Neural cell (in vitro differentiated cells): ENCODE measurements at regions not wholly inside any gene's neighbourhood (a gene's known extent, or its start where the extent isn't known, plus 50 kb on each side); places are given as distances from the start of the nearest gene placed in this dataset.

Experiments used
- H2AFZ ChIP-seq: fragments of 200-600, 300-800 bp; sonication (generic), shearing (Covaris generic); 2 replicates; pipeline ENCODE4 v1.6.0; 2014; ENCODE audit warnings: low read depth, mild to moderate bottlenecking, antibody characterized with exemption, low read length, moderate library complexity
- H3F3A ChIP-seq: fragments of 200-600 bp; shearing (Covaris generic); 2 replicates; pipeline ENCODE4 v1.6.1; 2016; ENCODE audit warnings: mild to moderate bottlenecking, moderate library complexity, mixed read lengths, antibody characterized with exemption, low read length; ENCODE audit not compliant: insufficient read depth, poor library complexity, severe bottlenecking
- H3K27ac ChIP-seq: fragments of 200-600, 300-800 bp; sonication (generic), shearing (Covaris generic); 2 replicates; pipeline ENCODE4 v1.5.1; 2014; ENCODE audit warnings: mild to moderate bottlenecking, low read length, moderate library complexity
- H3K27me3 ChIP-seq: fragments of 300-800, 200-600 bp; sonication (generic), shearing (Covaris generic); 2 replicates; pipeline ENCODE4 v1.6.0; 2014; ENCODE audit warnings: mild to moderate bottlenecking, low read depth, low read length, moderate library complexity; ENCODE audit not compliant: insufficient read depth
- H3K36me3 ChIP-seq: fragments of 300-800, 200-600 bp; sonication (generic), shearing (Covaris generic); 2 replicates; pipeline ENCODE4 v1.5.1; 2014; ENCODE audit warnings: mild to moderate bottlenecking, antibody characterized with exemption, low read length, moderate library complexity; ENCODE audit not compliant: insufficient read depth
- H3K4me2 ChIP-seq: fragments of 300-800, 200-600 bp; sonication (generic), shearing (Covaris generic); 2 replicates; pipeline ENCODE4 v1.6.0; 2014; ENCODE audit warnings: mild to moderate bottlenecking, low read length
- H3K4me3 ChIP-seq: fragments of 300-800, 200-600 bp; sonication (generic), shearing (Covaris generic); 2 replicates; pipeline ENCODE4 v1.5.1; 2014; ENCODE audit warnings: mild to moderate bottlenecking, low read length, moderate library complexity
- H3K79me2 ChIP-seq: fragments of 200-600 bp; shearing (Covaris generic); replicated peaks from 2 replicates; pipeline ENCODE4 v1.6.0; 2014; ENCODE audit warnings: mild to moderate bottlenecking, low read length, moderate library complexity; ENCODE audit not compliant: insufficient read depth
- H3K9ac ChIP-seq: fragments of 300-800, 200-600 bp; sonication (generic), shearing (Covaris generic); 2 replicates; pipeline ENCODE4 v1.6.1; 2016; ENCODE audit warnings: mild to moderate bottlenecking, low read length, mixed read lengths
- H3K9me2 ChIP-seq: fragments of 200-600 bp; shearing (Covaris generic); 2 replicates; pipeline ENCODE4 v1.6.1; 2016; ENCODE audit warnings: mild to moderate bottlenecking, low read length, mixed read lengths; ENCODE audit not compliant: insufficient read depth
- H3K9me3 ChIP-seq: fragments of 200-600, 300-800 bp; sonication (generic), shearing (Covaris generic); 2 replicates; pipeline ENCODE4 v1.6.1; 2016; ENCODE audit warnings: mild to moderate bottlenecking, mixed run types, low read length, moderate library complexity, mixed read lengths
- H4K20me1 ChIP-seq: fragments of 200-600 bp; shearing (Covaris generic); 2 replicates; pipeline ENCODE4 v1.6.1; 2016; ENCODE audit warnings: mild to moderate bottlenecking, mixed run types; ENCODE audit not compliant: insufficient read depth
- CTCF ChIP-seq: fragments of 450-650 bp; IDR thresholded peaks from 2 replicates; pipeline ENCODE4 v1.5.1; 2014; ENCODE audit warnings: antibody characterized with exemption, mild to moderate bottlenecking, moderate library complexity; ENCODE audit not compliant: poor library complexity, severe bottlenecking
- EP300 ChIP-seq: fragments of 450-650 bp; conservative IDR thresholded peaks from 2 replicates; pipeline ENCODE4 v1.6.1; 2014; ENCODE audit warnings: antibody characterized with exemption, mild to moderate bottlenecking, moderate library complexity; ENCODE audit not compliant: poor library complexity, severe bottlenecking
- EZH2 ChIP-seq: fragments of 200-600, 300-800 bp; shearing (Covaris generic), sonication (generic); IDR thresholded peaks from 2 replicates; pipeline ENCODE4 v1.6.1; 2014; ENCODE audit warnings: antibody characterized with exemption, low read length, borderline replicate concordance, mild to moderate bottlenecking; ENCODE audit not compliant: insufficient read depth, poor library complexity, severe bottlenecking
- MXI1 ChIP-seq: fragments of 450-650 bp; conservative IDR thresholded peaks from 2 replicates; pipeline ENCODE4 v1.6.1; 2014; ENCODE audit warnings: antibody characterized with exemption, mild to moderate bottlenecking; ENCODE audit not compliant: poor library complexity, severe bottlenecking
- POLR2AphosphoS5 ChIP-seq: IDR thresholded peaks from 2 replicates; pipeline ENCODE4 v1.6.1; 2012
- RAD21 ChIP-seq: fragments of 450-650 bp; conservative IDR thresholded peaks from 2 replicates; pipeline ENCODE4 v1.6.1; 2014; ENCODE audit warnings: antibody characterized with exemption, mild to moderate bottlenecking, moderate library complexity
- SMC3 ChIP-seq: fragments of 450-650 bp; conservative IDR thresholded peaks from 2 replicates; pipeline ENCODE4 v1.6.1; 2014; ENCODE audit warnings: antibody characterized with exemption, mild to moderate bottlenecking, moderate library complexity; ENCODE audit not compliant: poor library complexity
- TAF1 ChIP-seq: IDR thresholded peaks from 2 replicates; pipeline ENCODE4 v1.6.1; 2012; ENCODE audit warnings: low read depth
- TF ChIP-seq, protein P1 (sequence below): IDR thresholded peaks from 2 replicates; pipeline ENCODE4 v1.6.1; 2012; ENCODE audit warnings: borderline replicate concordance

- no peak overlapping the region for H3K9ac ChIP-seq
- no peaks in the 10 kb centered on the region for H3K36me3 ChIP-seq
- no peak overlapping the region for H3K27ac ChIP-seq
- no peak for TF ChIP-seq SMC3
- no peak for TF ChIP-seq EP300
- no peak for TF ChIP-seq CTCF
- no peak for TF ChIP-seq MXI1
- TF ChIP-seq EZH2: no peak
- TF ChIP-seq RAD21: no peak
- TF ChIP-seq POLR2AphosphoS5: no peak
- TF ChIP-seq, protein P1, sequence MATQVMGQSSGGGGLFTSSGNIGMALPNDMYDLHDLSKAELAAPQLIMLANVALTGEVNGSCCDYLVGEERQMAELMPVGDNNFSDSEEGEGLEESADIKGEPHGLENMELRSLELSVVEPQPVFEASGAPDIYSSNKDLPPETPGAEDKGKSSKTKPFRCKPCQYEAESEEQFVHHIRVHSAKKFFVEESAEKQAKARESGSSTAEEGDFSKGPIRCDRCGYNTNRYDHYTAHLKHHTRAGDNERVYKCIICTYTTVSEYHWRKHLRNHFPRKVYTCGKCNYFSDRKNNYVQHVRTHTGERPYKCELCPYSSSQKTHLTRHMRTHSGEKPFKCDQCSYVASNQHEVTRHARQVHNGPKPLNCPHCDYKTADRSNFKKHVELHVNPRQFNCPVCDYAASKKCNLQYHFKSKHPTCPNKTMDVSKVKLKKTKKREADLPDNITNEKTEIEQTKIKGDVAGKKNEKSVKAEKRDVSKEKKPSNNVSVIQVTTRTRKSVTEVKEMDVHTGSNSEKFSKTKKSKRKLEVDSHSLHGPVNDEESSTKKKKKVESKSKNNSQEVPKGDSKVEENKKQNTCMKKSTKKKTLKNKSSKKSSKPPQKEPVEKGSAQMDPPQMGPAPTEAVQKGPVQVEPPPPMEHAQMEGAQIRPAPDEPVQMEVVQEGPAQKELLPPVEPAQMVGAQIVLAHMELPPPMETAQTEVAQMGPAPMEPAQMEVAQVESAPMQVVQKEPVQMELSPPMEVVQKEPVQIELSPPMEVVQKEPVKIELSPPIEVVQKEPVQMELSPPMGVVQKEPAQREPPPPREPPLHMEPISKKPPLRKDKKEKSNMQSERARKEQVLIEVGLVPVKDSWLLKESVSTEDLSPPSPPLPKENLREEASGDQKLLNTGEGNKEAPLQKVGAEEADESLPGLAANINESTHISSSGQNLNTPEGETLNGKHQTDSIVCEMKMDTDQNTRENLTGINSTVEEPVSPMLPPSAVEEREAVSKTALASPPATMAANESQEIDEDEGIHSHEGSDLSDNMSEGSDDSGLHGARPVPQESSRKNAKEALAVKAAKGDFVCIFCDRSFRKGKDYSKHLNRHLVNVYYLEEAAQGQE: no peak
- no peak for TF ChIP-seq TAF1
- no peaks in the 10 kb centered on the region for H3K27me3 ChIP-seq
- H3K4me3 ChIP-seq: no peak overlapping the region
- H3K4me2 ChIP-seq: no peak overlapping the region
- H3K9me3 ChIP-seq: no peaks in the 10 kb centered on the region
- no peaks in the 10 kb centered on the region for H3F3A ChIP-seq
- H4K20me1 ChIP-seq: no peaks in the 10 kb centered on the region
- no peak overlapping the region for H2AFZ ChIP-seq
- H3K9me2 ChIP-seq: no peaks in the 10 kb centered on the region
- H3K79me2 ChIP-seq: no peaks in the 10 kb centered on the region
These were observed 153.6 kb downstream of the SNX19 start for GRCh38 chr11:130762638-130763037.

DNA sequence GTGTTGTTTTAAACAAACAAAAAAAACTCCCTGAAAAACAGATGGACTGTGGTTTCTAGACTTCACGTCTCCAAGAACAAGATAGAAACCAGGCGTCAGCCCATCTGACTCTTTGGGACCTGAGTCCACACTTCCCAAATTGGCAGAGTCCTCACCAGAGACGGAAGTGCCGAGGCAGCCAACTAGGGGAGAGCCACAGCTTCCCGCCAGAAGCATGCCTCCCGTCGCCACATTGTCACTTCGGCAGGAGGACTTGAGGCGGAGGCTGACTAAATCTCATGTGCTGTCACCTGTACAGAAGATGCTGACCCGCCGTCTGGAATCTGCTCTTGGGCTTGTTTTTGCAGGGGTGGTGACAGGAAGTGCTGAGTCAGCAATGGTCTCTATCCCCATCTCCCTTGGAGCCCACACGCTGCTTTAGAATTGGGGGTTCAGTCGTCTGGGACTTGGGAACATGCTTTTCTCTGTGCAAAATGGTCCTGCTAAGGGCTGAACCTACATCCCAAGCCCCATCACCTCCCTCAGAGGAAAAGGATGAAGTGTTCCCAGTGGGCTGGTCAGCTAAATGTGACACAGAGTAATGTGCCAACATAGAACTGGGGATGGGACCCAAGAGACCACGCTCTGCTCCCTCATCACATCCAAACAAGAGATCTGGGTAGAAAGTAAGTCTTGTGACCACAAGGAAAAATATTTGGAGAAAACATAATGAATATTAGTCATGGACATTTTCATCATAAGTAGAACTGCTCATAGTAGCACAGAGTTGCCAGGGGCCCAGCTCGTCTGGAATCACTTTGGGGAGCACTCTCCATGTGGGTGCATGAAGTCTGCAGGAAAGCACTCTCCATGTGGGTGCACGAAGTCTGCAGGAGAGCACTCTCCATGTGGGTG, 152.9 kb downstream of the SNX19 start:
- no peaks in the 10 kb centered on the region for H3K9me2 ChIP-seq
- H3K4me3 ChIP-seq: no peak overlapping the region
- no peak for TF ChIP-seq MXI1
- no peak for TF ChIP-seq CTCF
- TF ChIP-seq EZH2: no peak
- no peak for TF ChIP-seq POLR2AphosphoS5
- no peak for TF ChIP-seq EP300
- TF ChIP-seq SMC3: no peak
- no peak for TF ChIP-seq TAF1
- TF ChIP-seq RAD21: no peak
- TF ChIP-seq, protein P1: no peak
- no peaks in the 10 kb centered on the region for H4K20me1 ChIP-seq
- H3K27ac ChIP-seq: no peak overlapping the region
- no peaks in the 10 kb centered on the region for H3K9me3 ChIP-seq
- no peak overlapping the region for H2AFZ ChIP-seq
- no peaks in the 10 kb centered on the region for H3K79me2 ChIP-seq
- no peaks in the 10 kb centered on the region for H3K27me3 ChIP-seq
- H3K4me2 ChIP-seq: no peak overlapping the region
- no peaks in the 10 kb centered on the region for H3K36me3 ChIP-seq
- H3K9ac ChIP-seq: no peak overlapping the region
- no peaks in the 10 kb centered on the region for H3F3A ChIP-seq
